ENCODE measurements at regions not wholly inside any gene's neighbourhood (a gene's known extent, or its start where the extent isn't known, plus 50 kb on each side); places are given as distances from the start of the nearest gene placed in this dataset.

- no peaks in the 10 kb centered on the region for H3K36me3 ChIP-seq
- no peaks in the 10 kb centered on the region for H3K9me3 ChIP-seq
- no peak overlapping the region for H3K27ac ChIP-seq
- H3K27me3 ChIP-seq, result no peaks in the 10 kb centered on the region
- H3K4me3 ChIP-seq, result no peak overlapping the region
- peaks cover 0 to 18% (median 13%) of the 10 kb centered on the region in 4 donors for H3K4me1 ChIP-seq
- no peak for TF ChIP-seq CTCF (IDR thresholded peaks at IDR 0.05)
- intact Hi-C loops (cut with DNase I; ENCODE audit: low total_unique reads), result no loop called here
- no peak for DNase-seq
Observed at GRCh38 chr3:8253201-8253600, 248.4 kb upstream of the LMCD1 start.

- no peak for DNase-seq
- intact Hi-C loops (cut with DNase I; ENCODE audit: low total_unique reads), result no loop called here
- Histone ChIP-seq H3K4me3 (no peak overlapping the region), H3K27ac (no peak overlapping the region), H3K27me3 (no peaks in the 10 kb centered on the region), H3K9me3 (no peaks in the 10 kb centered on the region), H3K36me3 (no peaks in the 10 kb centered on the region), H3K4me1 (peaks cover 0 to 18% (median 13%) of the 10 kb centered on the region in 4 donors)
- no peak for TF ChIP-seq CTCF (IDR thresholded peaks at IDR 0.05)
Observed at GRCh38 chr3:8254489-8254888, 247.1 kb upstream of the LMCD1 start.

DNA sequence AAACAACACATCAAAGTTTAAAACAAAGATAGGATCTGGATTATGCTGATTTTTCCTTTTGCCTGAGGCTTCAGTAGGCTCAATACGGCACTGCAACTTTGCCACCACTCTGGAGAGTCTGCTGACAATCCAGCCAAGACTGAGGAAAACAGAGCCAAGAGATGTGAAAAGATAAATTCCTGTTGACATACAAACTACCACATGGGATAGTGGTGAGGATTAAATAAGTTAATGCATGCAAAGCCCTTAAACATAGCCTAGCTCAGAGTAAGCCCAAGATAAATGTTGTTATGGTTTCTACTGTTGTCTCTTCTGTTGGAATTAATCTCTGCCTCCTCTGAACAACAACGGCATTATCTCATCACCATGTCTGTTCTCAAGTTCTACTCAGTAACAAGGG is 245.9 kb upstream of the LMCD1 start:
- DNase-seq, result no peak

DNA sequence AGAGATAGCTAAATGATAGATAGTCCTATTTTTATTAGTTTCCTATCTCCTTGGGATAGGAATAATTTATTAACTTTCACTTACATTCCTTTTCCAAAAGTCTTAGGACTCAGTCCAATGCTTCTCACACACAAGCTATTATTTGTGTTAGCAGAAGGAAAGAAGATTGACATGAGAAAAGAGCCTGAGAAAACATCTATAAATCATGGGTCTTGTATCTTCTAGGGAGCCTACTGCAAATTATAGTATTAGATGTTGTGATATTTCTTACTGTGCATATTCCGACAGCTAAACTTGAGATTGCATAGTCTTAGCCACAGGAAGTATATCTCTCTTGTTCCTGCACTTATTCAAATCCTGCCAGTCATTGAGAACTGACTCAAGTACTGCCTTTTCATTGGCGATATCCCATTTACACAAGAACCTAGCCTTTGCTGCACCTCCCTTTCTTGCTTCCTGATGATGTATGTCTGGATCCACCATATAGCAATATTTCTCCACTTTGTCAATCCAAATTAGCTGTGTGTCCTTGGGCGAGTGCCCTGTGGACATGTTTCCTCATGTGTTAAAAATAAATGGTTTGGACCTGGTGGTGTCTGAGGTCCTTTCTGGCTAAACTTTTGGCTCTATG is 245.1 kb upstream of the LMCD1 start:
- no peak for TF ChIP-seq CTCF (IDR thresholded peaks at IDR 0.05)
- H3K9me3 ChIP-seq, result peaks cover 0 to 4% (median 0%) of the 10 kb centered on the region in 3 donors
- DNase-seq, result no peak
- H3K27me3 ChIP-seq, result no peaks in the 10 kb centered on the region
- H3K36me3 ChIP-seq, result no peaks in the 10 kb centered on the region
- no peak overlapping the region for H3K27ac ChIP-seq
- intact Hi-C loops (cut with DNase I; ENCODE audit: low total_unique reads), result no loop called here
- H3K4me1 ChIP-seq, result peaks cover 0 to 18% (median 13%) of the 10 kb centered on the region in 4 donors
- H3K4me3 ChIP-seq, result no peak overlapping the region

More for the DNA sequence above, 245.9 kb upstream of the LMCD1 start:
- no peaks in the 10 kb centered on the region for H3K27me3 ChIP-seq
- no peak overlapping the region for H3K4me3 ChIP-seq
- no peaks in the 10 kb centered on the region for H3K36me3 ChIP-seq
- TF ChIP-seq CTCF (IDR thresholded peaks at IDR 0.05), result no peak
- H3K4me1 ChIP-seq, result peaks cover 0 to 18% (median 13%) of the 10 kb centered on the region in 4 donors
- H3K27ac ChIP-seq, result no peak overlapping the region
- intact Hi-C loops (cut with DNase I; ENCODE audit: low total_unique reads), result no loop called here
- peaks cover 0 to 4% (median 0%) of the 10 kb centered on the region in 3 donors for H3K9me3 ChIP-seq

GRCh38 chr3:8261018-8261417 is 240.6 kb upstream of the LMCD1 start:
- H3K36me3 ChIP-seq, result no peaks in the 10 kb centered on the region
- H3K4me3 ChIP-seq, result no peak overlapping the region
- peaks cover 0 to 4% (median 0%) of the 10 kb centered on the region in 3 donors for H3K9me3 ChIP-seq
- no peaks in the 10 kb centered on the region for H3K27me3 ChIP-seq
- intact Hi-C loops (cut with DNase I; ENCODE audit: low total_unique reads), result no loop called here
- H3K27ac ChIP-seq, result no peak overlapping the region
- TF ChIP-seq CTCF (IDR thresholded peaks at IDR 0.05), result no peak
- peaks cover 0 to 16% (median 11%) of the 10 kb centered on the region in 4 donors for H3K4me1 ChIP-seq
- DNase-seq, result no peak
